Transverse colon (tissue), 4 donors: ENCODE measurements at regions not wholly inside any gene's neighbourhood (a gene's known extent, or its start where the extent isn't known, plus 50 kb on each side); places are given as distances from the start of the nearest gene placed in this dataset.

Source experiments
- DNase-seq: peaks from one replicate; pipeline ENCODE4 v3.0.0-alpha.2; 2019
- H3K27ac ChIP-seq, 4 donors: fragments of 200-600 bp; sonication (generic); 2 replicates each; pipeline ENCODE4 v1.5.1; 2016 to 2018; ENCODE audit warnings: inconsistent platforms in 4 of 4
- H3K27me3 ChIP-seq: fragments of 200-600 bp; sonication (generic); 2 replicates; pipeline ENCODE4 v1.5.1; 2017; ENCODE audit warnings: inconsistent platforms
- H3K36me3 ChIP-seq, 4 donors: fragments of 200-600 bp; sonication (generic); 2 replicates each; pipeline ENCODE4 v1.5.1; 2017 to 2019; ENCODE audit warnings: inconsistent platforms in 4 of 4
- H3K4me1 ChIP-seq, 4 donors: fragments of 200-600 bp; sonication (generic); 2 replicates each; pipeline ENCODE4 v1.5.1; 2017 to 2020; ENCODE audit warnings: inconsistent platforms in 4 of 4
- H3K4me3 ChIP-seq, 4 donors: fragments of 200-600 bp; sonication (generic); 1 replicate in 1 of 4; 2 replicates in 3 of 4; pipeline versions ENCODE4 v1.5.1 to v1.6.1; 2017 to 2019; ENCODE audit warnings: inconsistent platforms in 4 of 4
- H3K9me3 ChIP-seq, 2 donors: fragments of 200-600 bp; sonication (generic); 2 replicates each; pipeline ENCODE4 v1.5.1; 2017 to 2019; ENCODE audit warnings: inconsistent platforms in 2 of 2
- EP300 ChIP-seq: sonication (generic); formaldehyde crosslinking; IDR thresholded peaks from one replicate; pipeline ENCODE4 v1.6.1; 2017; ENCODE audit warnings: antibody characterized with exemption, low read depth
- POLR2A ChIP-seq: fragments of 450-650 bp; IDR thresholded peaks from one replicate; pipeline ENCODE4 v1.6.1; 2016; ENCODE audit warnings: antibody characterized with exemption, mild to moderate bottlenecking, moderate library complexity
- POLR2AphosphoS5 ChIP-seq, 3 donors: sonication (generic); formaldehyde crosslinking; IDR thresholded peaks; one replicate each; pipeline ENCODE4 v1.6.1; 2016; ENCODE audit warnings: antibody characterized with exemption in 3 of 3
- WGBS, 2 donors: methylation state at CpG; one replicate each; pipeline ENCODE4 v1.1.5; 2018; ENCODE audit warnings: low coverage in 1 of 2; 5-methylcytosine and 5-hydroxymethylcytosine counted together
- in situ Hi-C, 4 donors: fragments of 200-750 bp; cut with MboI; loops; one replicate each; pipeline versions ENCODE4 v1.15.0 to v1.15.1; 2017; ENCODE audit warnings: low sequenced_read_pairs in 3 of 4, low pct_ligation_motif_present in 1 of 4, low pct_unique_long_range_greater_than_20kb in 1 of 4
- intact Hi-C: fragments of 100-400 bp; cut with DNase I; formaldehyde crosslinking; loops from one replicate; pipeline ENCODE4 v1.15.1; 2023; ENCODE audit warnings: low total_unique reads
- TF ChIP-seq, protein P1 (sequence below), 5 experiments: fragments of 200-600 bp in 3 of 5; fragments of 450-650 bp in 2 of 5; sonication (generic) in 3 of 5; IDR thresholded peaks; 1 replicate in 2 of 5; 2 replicates in 3 of 5; pipeline ENCODE4 v1.5.1; 2016 to 2017; ENCODE audit warnings: antibody characterized with exemption in 5 of 5, inconsistent platforms in 3 of 5, mild to moderate bottlenecking in 2 of 5, moderate library complexity in 1 of 5

DNA sequence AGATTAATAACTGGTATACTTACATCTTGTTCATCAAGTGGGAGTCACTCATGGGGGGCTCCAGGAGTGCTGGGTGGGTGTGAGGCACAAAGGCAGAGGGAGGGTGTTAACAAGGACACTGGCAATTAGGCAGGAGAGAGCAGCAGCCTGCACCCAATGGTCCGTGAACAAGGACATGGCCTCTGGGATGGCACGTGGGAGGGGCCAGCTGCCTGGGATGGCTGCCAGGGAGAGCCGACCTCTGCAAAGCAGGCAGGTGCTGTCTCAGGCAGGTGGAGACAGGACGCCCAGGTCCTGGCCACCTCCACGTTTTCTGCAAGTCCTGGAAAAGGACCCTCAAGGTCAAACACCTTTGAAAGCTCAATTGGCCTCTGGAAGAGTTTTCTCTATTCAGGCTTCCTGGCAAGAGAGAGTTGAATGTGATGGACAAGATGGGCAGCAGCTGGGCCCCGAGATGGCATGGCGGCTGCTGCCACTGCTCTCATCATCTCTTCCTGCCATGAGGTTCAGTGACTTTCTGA is 257.1 kb downstream of the BUD13 start:
- Histone ChIP-seq H3K27me3 (no peaks in the 10 kb centered on the region), H3K36me3 (no peaks in the 10 kb centered on the region), H3K4me3 (no peak overlapping the region), H3K9me3 (no peaks in the 10 kb centered on the region), H3K4me1 (no peaks in the 10 kb centered on the region), H3K27ac (no peak overlapping the region)
- intact Hi-C loops: no loop called here
- 59% methylated on average over 7 of the region's 7 CpGs; no CpG with 5 or more reads in 1 of the 2 donors for WGBS, 2 donors
- TF ChIP-seq EP300 (no peak), POLR2AphosphoS5 (IDR thresholded peaks at IDR 0.05) (no peak), POLR2A (no peak)
- TF ChIP-seq, protein P1, sequence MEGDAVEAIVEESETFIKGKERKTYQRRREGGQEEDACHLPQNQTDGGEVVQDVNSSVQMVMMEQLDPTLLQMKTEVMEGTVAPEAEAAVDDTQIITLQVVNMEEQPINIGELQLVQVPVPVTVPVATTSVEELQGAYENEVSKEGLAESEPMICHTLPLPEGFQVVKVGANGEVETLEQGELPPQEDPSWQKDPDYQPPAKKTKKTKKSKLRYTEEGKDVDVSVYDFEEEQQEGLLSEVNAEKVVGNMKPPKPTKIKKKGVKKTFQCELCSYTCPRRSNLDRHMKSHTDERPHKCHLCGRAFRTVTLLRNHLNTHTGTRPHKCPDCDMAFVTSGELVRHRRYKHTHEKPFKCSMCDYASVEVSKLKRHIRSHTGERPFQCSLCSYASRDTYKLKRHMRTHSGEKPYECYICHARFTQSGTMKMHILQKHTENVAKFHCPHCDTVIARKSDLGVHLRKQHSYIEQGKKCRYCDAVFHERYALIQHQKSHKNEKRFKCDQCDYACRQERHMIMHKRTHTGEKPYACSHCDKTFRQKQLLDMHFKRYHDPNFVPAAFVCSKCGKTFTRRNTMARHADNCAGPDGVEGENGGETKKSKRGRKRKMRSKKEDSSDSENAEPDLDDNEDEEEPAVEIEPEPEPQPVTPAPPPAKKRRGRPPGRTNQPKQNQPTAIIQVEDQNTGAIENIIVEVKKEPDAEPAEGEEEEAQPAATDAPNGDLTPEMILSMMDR (IDR thresholded peaks at IDR 0.05): no peak
- DNase-seq: no peak
- in situ Hi-C loops: no loop called here

DNA sequence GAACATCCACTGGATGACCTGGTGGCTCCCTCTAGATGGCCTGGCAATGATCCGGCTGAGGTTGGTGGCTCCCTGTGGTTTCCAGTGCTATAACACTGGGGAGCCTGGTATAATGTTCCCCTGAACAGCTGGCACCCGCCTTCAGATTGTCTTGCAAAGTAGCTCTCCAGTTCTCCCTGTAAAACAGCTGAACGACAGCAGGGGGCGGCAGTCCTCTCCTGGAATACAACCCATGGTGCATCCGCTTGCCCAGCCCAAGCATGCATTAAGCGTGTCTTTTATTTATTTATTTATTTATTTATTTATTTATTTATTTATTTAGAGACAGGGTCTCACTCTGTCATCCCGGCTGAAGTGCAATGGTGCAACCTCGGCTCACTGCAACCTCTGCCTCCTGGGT is 258.9 kb downstream of the BUD13 start:
- DNase-seq: peak; percentile 46
- H3K27me3 ChIP-seq: no peaks in the 10 kb centered on the region

DNA sequence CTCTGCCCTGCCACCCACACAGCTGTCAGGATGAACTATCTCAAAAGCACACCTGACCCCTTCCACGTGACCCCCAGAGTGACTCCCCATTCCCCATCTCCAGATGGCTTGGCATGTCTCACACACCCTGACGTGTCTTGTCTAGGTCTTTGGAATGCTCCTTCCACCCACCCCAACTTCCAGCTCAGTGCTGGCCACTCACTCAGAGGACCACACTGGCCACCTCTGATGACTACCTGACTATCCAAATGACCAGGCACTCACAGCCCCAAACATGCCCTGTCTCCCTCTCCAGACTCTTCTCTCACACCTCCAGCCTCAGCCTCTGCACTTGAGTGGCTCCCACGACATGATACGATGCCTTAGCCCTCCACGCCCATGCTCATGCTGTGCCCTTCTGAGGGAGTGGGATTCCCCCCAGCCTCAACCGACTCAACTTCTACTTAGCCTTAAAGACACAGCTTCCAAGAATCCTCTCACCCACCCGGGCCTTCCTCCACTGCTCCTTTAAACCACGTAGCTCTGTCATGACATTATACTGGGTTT is 259.4 kb downstream of the BUD13 start:
- H3K27ac ChIP-seq: no peak overlapping the region
- intact Hi-C loops: no loop called here
- H3K4me1 ChIP-seq: no peaks in the 10 kb centered on the region
- no peaks in the 10 kb centered on the region for H3K27me3 ChIP-seq
- in situ Hi-C loops: no loop called here
- no peak for DNase-seq
- H3K4me3 ChIP-seq: no peak overlapping the region
- no peaks in the 10 kb centered on the region for H3K9me3 ChIP-seq
- WGBS, 2 donors: 51% methylated on average over 8 of the region's 8 CpGs; no CpG with 5 or more reads in 1 of the 2 donors
- no peaks in the 10 kb centered on the region for H3K36me3 ChIP-seq
- TF ChIP-seq POLR2AphosphoS5 (IDR thresholded peaks at IDR 0.05) (no peak), EP300 (no peak), POLR2A (no peak)
- TF ChIP-seq, protein P1 (IDR thresholded peaks at IDR 0.05): no peak

More for the DNA sequence above, 258.9 kb downstream of the BUD13 start:
- intact Hi-C loops: no loop called here
- no peaks in the 10 kb centered on the region for H3K36me3 ChIP-seq
- no peak overlapping the region for H3K27ac ChIP-seq
- 26 to 42% methylated on average over 5 to 8 of the region's 8 CpGs for WGBS, 2 donors
- in situ Hi-C loops: no loop called here
- no peaks in the 10 kb centered on the region for H3K4me1 ChIP-seq
- H3K9me3 ChIP-seq: no peaks in the 10 kb centered on the region
- TF ChIP-seq POLR2A (no peak), POLR2AphosphoS5 (IDR thresholded peaks at IDR 0.05) (no peak), EP300 (no peak)
- TF ChIP-seq, protein P1 (IDR thresholded peaks at IDR 0.05): peak in 4 of 5 experiments; percentile 30 to 40 (median 33)
- no peak overlapping the region for H3K4me3 ChIP-seq

DNA sequence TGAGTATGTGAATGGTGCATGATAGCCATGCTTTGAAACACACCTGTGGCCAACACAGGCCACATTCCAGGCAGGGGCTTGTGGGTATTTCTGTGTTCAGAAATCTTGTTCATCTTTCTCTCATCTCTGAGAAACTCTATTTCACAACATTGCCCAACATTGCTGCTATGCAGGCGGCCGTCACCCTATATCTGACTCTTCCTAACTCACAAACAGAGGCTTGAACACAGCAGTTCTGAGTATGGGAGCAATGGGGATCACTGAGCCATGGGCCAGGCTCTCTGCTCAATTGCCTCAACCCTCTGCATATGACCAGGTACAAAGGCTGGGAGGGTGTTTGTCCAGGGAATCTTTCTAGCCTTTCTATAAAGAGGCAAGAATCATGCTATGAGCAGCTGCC is 259.9 kb downstream of the BUD13 start:
- Histone ChIP-seq H3K27me3 (peaks cover under 1% of the 10 kb centered on the region), H3K36me3 (no peaks in the 10 kb centered on the region), H3K4me1 (no peaks in the 10 kb centered on the region), H3K27ac (no peak overlapping the region), H3K9me3 (no peaks in the 10 kb centered on the region), H3K4me3 (no peak overlapping the region)
- intact Hi-C loops: no loop called here
- WGBS, 2 donors: 83 to 92% methylated on average over 2 of the region's 2 CpGs
- TF ChIP-seq, protein P1 (IDR thresholded peaks at IDR 0.05): no peak
- no peak for TF ChIP-seq POLR2A
- TF ChIP-seq EP300: no peak
- no peak for TF ChIP-seq POLR2AphosphoS5 (IDR thresholded peaks at IDR 0.05)
- no peak for DNase-seq
- in situ Hi-C loops: no loop called here
